Astrocyte of the cerebellum (primary cell): ENCODE measurements at regions not wholly inside any gene's neighbourhood (a gene's known extent, or its start where the extent isn't known, plus 50 kb on each side); places are given as distances from the start of the nearest gene placed in this dataset.

ENCODE experiments used
- DNase-seq: peaks from one replicate; pipeline ENCODE4 v3.0.0-alpha.2; 2011; ENCODE audit warnings: low read depth
- H3K4me3 ChIP-seq: 2 replicates; pipeline ENCODE4 v1.5.1; 2011; ENCODE audit warnings: mild to moderate bottlenecking, low read depth, low read length, moderate library complexity
- CTCF ChIP-seq: IDR thresholded peaks from 2 replicates; pipeline ENCODE4 v1.5.1; 2012; ENCODE audit warnings: low read length, low read depth, moderate library complexity, mild to moderate bottlenecking; ENCODE audit errors: missing control alignments
- in situ Hi-C: cut with HindIII; loops from 2 replicates; pipeline ENCODE4 v1.10.0; 2017; ENCODE audit warnings: low sequenced_read_pairs

GRCh38 chr15:95737060-95737459, 593.4 kb upstream of the NR2F2 start:
- no peak overlapping the region for H3K4me3 ChIP-seq
- in situ Hi-C loops, result no loop called here
- DNase-seq, result no peak
- TF ChIP-seq CTCF, result no peak

- no peak for TF ChIP-seq CTCF
- in situ Hi-C loops, result no loop called here
- no peak overlapping the region for H3K4me3 ChIP-seq
- no peak for DNase-seq
Observed at GRCh38 chr15:95739131-95739530, 591.4 kb upstream of the NR2F2 start.

- in situ Hi-C loops, result no loop called here
- TF ChIP-seq CTCF, result no peak
- DNase-seq, result no peak
- H3K4me3 ChIP-seq, result no peak overlapping the region
Observed at GRCh38 chr15:95741830-95742229, 588.7 kb upstream of the NR2F2 start.

GRCh38 chr15:95742256-95742655, 588.2 kb upstream of the NR2F2 start:
- DNase-seq, result no peak
- in situ Hi-C loops, result no loop called here
- TF ChIP-seq CTCF, result no peak
- no peak overlapping the region for H3K4me3 ChIP-seq

GRCh38 chr15:95742836-95743235, 587.7 kb upstream of the NR2F2 start:
- TF ChIP-seq CTCF, result no peak
- in situ Hi-C loops, result no loop called here
- DNase-seq, result no peak
- no peak overlapping the region for H3K4me3 ChIP-seq

GRCh38 chr15:95757171-95757570, 573.3 kb upstream of the NR2F2 start:
- DNase-seq, result no peak
- in situ Hi-C loops, result no loop called here
- H3K4me3 ChIP-seq, result no peak overlapping the region
- no peak for TF ChIP-seq CTCF

GRCh38 chr15:95758451-95758850, 572.0 kb upstream of the NR2F2 start:
- no peak for TF ChIP-seq CTCF
- no peak for DNase-seq
- H3K4me3 ChIP-seq, result no peak overlapping the region
- in situ Hi-C loops, result no loop called here
